Gastrocnemius medialis (tissue), 4 donors: ENCODE measurements at regions not wholly inside any gene's neighbourhood (a gene's known extent, or its start where the extent isn't known, plus 50 kb on each side); places are given as distances from the start of the nearest gene placed in this dataset.

Experiments
- ATAC-seq, 2 donors: fragments of 150-250 bp; one replicate each; pipeline ENCODE4 v1.9.1; 2016
- DNase-seq, 2 donors: peaks; one replicate each; pipeline ENCODE4 v3.0.0-alpha.2; 2019
- H3K27ac ChIP-seq, 4 donors: fragments of 200-600 bp; sonication (generic); 1 replicate in 1 of 4; 2 replicates in 3 of 4; pipeline ENCODE4 v1.5.1; 2016 to 2018; ENCODE audit warnings: mild to moderate bottlenecking in 2 of 4, moderate library complexity in 1 of 4
- H3K27me3 ChIP-seq, 3 donors: fragments of 200-600 bp; sonication (generic) in 2 of 3; 1 replicate in 1 of 3; 2 replicates in 2 of 3; pipeline versions ENCODE4 v1.5.1 to v1.6.0; 2016 to 2019; ENCODE audit warnings: mild to moderate bottlenecking in 1 of 3, moderate library complexity in 1 of 3
- H3K36me3 ChIP-seq, 2 donors: fragments of 200-600 bp; sonication (generic) in 1 of 2; one replicate each; pipeline ENCODE4 v1.5.1; 2017 to 2018
- H3K4me1 ChIP-seq, 2 donors: fragments of 200-600 bp; sonication (generic) in 1 of 2; one replicate each; pipeline ENCODE4 v1.5.1; 2016 to 2017; ENCODE audit warnings: mild to moderate bottlenecking in 2 of 2
- H3K4me3 ChIP-seq, 4 donors: fragments of 200-600 bp; sonication (generic) in 3 of 4; 1 replicate in 1 of 4; 2 replicates in 3 of 4; pipeline ENCODE4 v1.5.1; 2016 to 2019; ENCODE audit warnings: mild to moderate bottlenecking in 2 of 4
- H3K9me3 ChIP-seq, 3 donors: fragments of 200-600 bp; sonication (generic) in 2 of 3; 1 replicate in 1 of 3; 2 replicates in 2 of 3; pipeline ENCODE4 v1.5.1; 2016 to 2019
- POLR2A ChIP-seq, 2 donors: fragments of 450-650 bp; IDR thresholded peaks; one replicate each; pipeline ENCODE4 v1.6.1; 2017; ENCODE audit warnings: antibody characterized with exemption in 2 of 2, mild to moderate bottlenecking in 2 of 2, moderate library complexity in 2 of 2
- in situ Hi-C, 4 donors: fragments of 200-750 bp; cut with MboI; loops; one replicate each; pipeline versions ENCODE4 v1.15.0 to v1.8.0; 2017; ENCODE audit warnings: low sequenced_read_pairs in 4 of 4
- intact Hi-C: fragments of 100-400 bp; cut with DNase I; formaldehyde crosslinking; loops from one replicate; pipeline ENCODE4 v1.15.1; 2023; ENCODE audit warnings: low total_unique reads
- TF ChIP-seq, protein P1 (sequence below), 5 experiments: fragments of 450-650 bp in 3 of 5; fragments of 200-600 bp in 2 of 5; sonication (generic) in 2 of 5; IDR thresholded peaks in 4 of 5; conservative IDR thresholded peaks in 1 of 5; 1 replicate in 4 of 5; 2 replicates in 1 of 5; pipeline ENCODE4 v1.5.1; 2016 to 2019; ENCODE audit warnings: antibody characterized with exemption in 5 of 5, mild to moderate bottlenecking in 3 of 5, moderate library complexity in 3 of 5

DNA sequence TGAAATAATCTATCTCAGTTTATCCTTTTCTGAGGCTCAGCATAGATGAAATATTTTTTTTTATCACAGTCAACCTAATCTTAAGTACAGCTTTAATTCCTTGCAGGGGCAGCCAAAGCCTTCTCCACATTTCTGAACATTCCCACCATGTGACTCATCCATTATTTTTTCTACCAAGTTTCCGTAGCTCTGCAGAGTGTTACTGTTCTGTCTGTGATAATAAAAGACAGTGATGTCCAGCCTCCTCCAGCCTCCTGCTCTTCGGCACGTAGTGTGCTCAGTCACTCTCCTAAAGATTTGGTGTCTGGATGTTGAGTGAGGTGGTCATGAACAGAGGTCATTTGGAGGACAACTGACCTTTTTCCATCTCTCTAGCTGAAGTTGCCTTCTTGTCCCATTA is 338.1 kb upstream of the ADAMTS16 start:
- H3K4me3 ChIP-seq = no peak overlapping the region
- no peaks in the 10 kb centered on the region for H3K36me3 ChIP-seq
- TF ChIP-seq, protein P1, sequence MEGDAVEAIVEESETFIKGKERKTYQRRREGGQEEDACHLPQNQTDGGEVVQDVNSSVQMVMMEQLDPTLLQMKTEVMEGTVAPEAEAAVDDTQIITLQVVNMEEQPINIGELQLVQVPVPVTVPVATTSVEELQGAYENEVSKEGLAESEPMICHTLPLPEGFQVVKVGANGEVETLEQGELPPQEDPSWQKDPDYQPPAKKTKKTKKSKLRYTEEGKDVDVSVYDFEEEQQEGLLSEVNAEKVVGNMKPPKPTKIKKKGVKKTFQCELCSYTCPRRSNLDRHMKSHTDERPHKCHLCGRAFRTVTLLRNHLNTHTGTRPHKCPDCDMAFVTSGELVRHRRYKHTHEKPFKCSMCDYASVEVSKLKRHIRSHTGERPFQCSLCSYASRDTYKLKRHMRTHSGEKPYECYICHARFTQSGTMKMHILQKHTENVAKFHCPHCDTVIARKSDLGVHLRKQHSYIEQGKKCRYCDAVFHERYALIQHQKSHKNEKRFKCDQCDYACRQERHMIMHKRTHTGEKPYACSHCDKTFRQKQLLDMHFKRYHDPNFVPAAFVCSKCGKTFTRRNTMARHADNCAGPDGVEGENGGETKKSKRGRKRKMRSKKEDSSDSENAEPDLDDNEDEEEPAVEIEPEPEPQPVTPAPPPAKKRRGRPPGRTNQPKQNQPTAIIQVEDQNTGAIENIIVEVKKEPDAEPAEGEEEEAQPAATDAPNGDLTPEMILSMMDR (IDR thresholded peaks at IDR 0.05 in 4 of 5, conservative IDR thresholded peaks at IDR 0.05 in 1 of 5) = no peak
- TF ChIP-seq POLR2A (IDR thresholded peaks at IDR 0.05) = no peak
- H3K9me3 ChIP-seq = no peaks in the 10 kb centered on the region
- H3K27ac ChIP-seq = no peak overlapping the region
- intact Hi-C loops (no loop called here), in situ Hi-C loops (no loop called here)
- H3K27me3 ChIP-seq = no peaks in the 10 kb centered on the region
- H3K4me1 ChIP-seq = no peaks in the 10 kb centered on the region
- DNase-seq = no peak
- no peak for ATAC-seq

DNA sequence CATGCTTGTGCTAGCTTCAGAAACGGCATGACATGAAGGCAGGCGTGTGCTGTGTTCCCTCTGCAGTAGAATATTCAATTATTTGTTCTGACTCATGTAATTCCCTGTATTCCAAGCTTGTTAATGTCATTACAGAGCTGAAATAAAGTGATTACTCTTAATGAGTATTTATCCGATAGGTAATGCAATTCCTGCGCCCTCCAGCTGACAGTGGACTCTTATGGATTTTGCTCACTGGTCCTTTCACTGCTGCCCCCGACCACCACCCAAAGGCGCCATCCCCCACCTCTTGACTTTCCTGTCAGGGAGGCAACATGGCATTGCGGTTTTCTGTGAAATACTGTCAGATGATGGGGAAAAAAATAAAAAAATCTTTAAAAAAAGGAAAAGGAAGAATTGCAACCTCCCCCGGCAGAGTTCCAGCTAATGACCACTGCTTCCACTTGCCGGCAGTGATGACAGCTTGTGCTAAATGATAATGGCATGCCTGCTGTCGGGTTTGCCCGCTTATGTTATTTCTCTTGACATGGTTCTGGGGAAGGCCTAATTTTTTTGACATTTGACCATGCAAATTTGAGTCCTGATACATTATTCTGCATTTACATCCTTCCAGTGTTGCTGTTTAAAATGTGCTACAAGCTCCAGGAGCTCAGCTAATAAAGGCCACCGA is 335.3 kb upstream of the ADAMTS16 start:
- no peak for TF ChIP-seq POLR2A (IDR thresholded peaks at IDR 0.05)
- TF ChIP-seq, protein P1 (IDR thresholded peaks at IDR 0.05 in 4 of 5, conservative IDR thresholded peaks at IDR 0.05 in 1 of 5) = no peak
- Histone ChIP-seq H3K36me3 (no peaks in the 10 kb centered on the region), H3K27me3 (no peaks in the 10 kb centered on the region), H3K4me3 (no peak overlapping the region), H3K4me1 (no peaks in the 10 kb centered on the region), H3K9me3 (no peaks in the 10 kb centered on the region), H3K27ac (no peak overlapping the region)
- ATAC-seq = no peak
- DNase-seq = no peak
- intact Hi-C loops = no loop called here
- in situ Hi-C loops = no loop called here

DNA sequence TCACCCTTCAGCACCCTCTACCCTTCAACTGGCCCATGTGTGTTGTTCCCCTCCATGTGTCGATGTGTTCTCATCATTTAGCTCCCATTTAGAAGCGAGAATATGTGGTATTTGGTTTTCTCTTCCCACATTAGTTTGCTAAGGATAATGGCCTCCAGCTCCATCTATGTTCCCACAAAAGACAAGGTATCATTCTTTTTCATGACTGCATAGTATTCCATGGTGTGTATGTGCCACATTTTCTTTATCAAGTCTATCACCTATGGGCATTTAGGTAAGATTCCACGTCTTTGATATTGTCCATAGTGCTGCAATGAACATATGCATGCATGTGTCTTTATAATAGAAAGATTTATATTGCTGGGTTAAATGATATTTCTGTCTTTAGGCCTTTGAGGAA is 325.1 kb upstream of the ADAMTS16 start:
- no peak for ATAC-seq
- in situ Hi-C loops (no loop called here), intact Hi-C loops (no loop called here)
- Histone ChIP-seq H3K4me1 (no peaks in the 10 kb centered on the region), H3K36me3 (no peaks in the 10 kb centered on the region), H3K4me3 (no peak overlapping the region), H3K27me3 (no peaks in the 10 kb centered on the region), H3K27ac (no peak overlapping the region), H3K9me3 (peaks cover 0 to 3% (median 0%) of the 10 kb centered on the region in 3 donors)
- no peak for TF ChIP-seq POLR2A (IDR thresholded peaks at IDR 0.05)
- TF ChIP-seq, protein P1 (IDR thresholded peaks at IDR 0.05 in 4 of 5, conservative IDR thresholded peaks at IDR 0.05 in 1 of 5) = no peak
- DNase-seq = no peak

DNA sequence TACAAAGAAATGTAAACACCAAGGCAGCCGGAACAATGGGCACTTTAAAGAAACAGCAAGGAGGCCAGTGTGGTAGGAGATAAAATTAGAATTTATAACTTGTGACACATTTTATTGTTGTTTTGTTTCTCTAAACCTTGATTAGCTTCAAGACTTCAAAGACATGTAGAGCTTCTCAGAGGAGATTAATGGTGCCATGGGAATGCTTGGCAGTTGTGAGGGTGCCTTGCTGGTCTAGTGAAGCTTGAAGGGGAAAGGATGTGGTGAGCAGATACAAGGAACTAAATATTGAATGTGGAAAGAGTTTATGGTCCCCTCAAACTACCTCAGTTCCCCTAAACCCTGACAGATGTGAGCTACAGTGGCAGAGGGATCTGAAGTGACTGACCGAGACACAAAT is 322.4 kb upstream of the ADAMTS16 start:
- ATAC-seq = no peak
- no peak for TF ChIP-seq POLR2A (IDR thresholded peaks at IDR 0.05)
- TF ChIP-seq, protein P1 (IDR thresholded peaks at IDR 0.05 in 4 of 5, conservative IDR thresholded peaks at IDR 0.05 in 1 of 5) = no peak
- Histone ChIP-seq H3K27ac (no peak overlapping the region), H3K4me1 (no peaks in the 10 kb centered on the region), H3K9me3 (peaks cover 0 to 3% (median 0%) of the 10 kb centered on the region in 3 donors), H3K36me3 (no peaks in the 10 kb centered on the region), H3K4me3 (no peak overlapping the region), H3K27me3 (no peaks in the 10 kb centered on the region)
- in situ Hi-C loops = no loop called here
- intact Hi-C loops = no loop called here
- DNase-seq = no peak

DNA sequence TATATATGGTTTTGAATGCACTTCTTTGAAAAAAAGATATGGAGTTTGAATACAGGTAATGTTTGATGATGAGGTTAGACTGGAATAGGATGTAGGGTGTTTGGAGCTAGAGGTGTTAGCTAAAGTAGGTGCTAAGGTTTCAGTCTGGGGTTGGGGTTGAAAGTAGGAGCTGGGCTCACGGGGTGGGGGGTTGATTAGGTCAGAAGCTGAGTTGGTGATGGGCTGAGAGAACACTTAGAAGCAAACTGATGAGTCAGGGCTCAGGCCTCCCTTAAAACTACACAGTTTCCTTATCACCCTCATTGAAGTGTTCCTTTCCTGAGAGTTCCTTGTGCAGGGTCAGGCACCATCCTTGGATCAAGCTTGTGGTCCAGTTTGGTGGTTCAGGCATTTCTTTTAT is 308.8 kb upstream of the ADAMTS16 start:
- in situ Hi-C loops (no loop called here), intact Hi-C loops (no loop called here)
- Histone ChIP-seq H3K36me3 (no peaks in the 10 kb centered on the region), H3K27me3 (no peaks in the 10 kb centered on the region), H3K27ac (no peak overlapping the region), H3K9me3 (no peaks in the 10 kb centered on the region), H3K4me3 (no peak overlapping the region), H3K4me1 (no peaks in the 10 kb centered on the region)
- ATAC-seq (no peak), DNase-seq (no peak)
- no peak for TF ChIP-seq POLR2A (IDR thresholded peaks at IDR 0.05)
- TF ChIP-seq, protein P1 (IDR thresholded peaks at IDR 0.05 in 4 of 5, conservative IDR thresholded peaks at IDR 0.05 in 1 of 5) = no peak
